ENCODE measurements at regions not wholly inside any gene's neighbourhood (a gene's known extent, or its start where the extent isn't known, plus 50 kb on each side); places are given as distances from the start of the nearest gene placed in this dataset.

- TF ChIP-seq CTCF (IDR thresholded peaks at IDR 0.05): no peak
- no peak for TF ChIP-seq TCF7L2 (IDR thresholded peaks at IDR 0.05; ENCODE audit: low read depth, low read length)
- no peak for TF ChIP-seq REST (IDR thresholded peaks at IDR 0.05; ENCODE audit: insufficient read depth in 1 of 2, low read depth in 2 of 2, low read length in 1 of 2)
These were observed 297.2 kb upstream of the PBX1 start for GRCh38 chr1:164261691-164262240.
